ENCODE measurements at regions not wholly inside any gene's neighbourhood (a gene's known extent, or its start where the extent isn't known, plus 50 kb on each side); places are given as distances from the start of the nearest gene placed in this dataset.
"Not testable (repeated sequence)": the region's sequence is repeated elsewhere in the genome, so short reads cannot be mapped to it uniquely, and the experiment has no call there.

- Mint-ChIP-seq H3K36me3 (ENCODE audit: insufficient read depth, unreplicated experiment) (no peaks in the 10 kb centered on the region), H3K27ac (ENCODE audit: low read depth, unreplicated experiment) (no peak overlapping the region), H3K4me1 (ENCODE audit: insufficient read depth, unreplicated experiment) (no peaks in the 10 kb centered on the region), H3K9me3 (ENCODE audit: unreplicated experiment) (no peaks in the 10 kb centered on the region), H3K27me3 (ENCODE audit: insufficient read depth, unreplicated experiment) (peaks cover 62% of the 10 kb centered on the region), H3K4me3 (ENCODE audit: unreplicated experiment) (no peak overlapping the region)
- BruUV-seq (replicated peaks) = no TSS peak
- CTCF ChIA-PET = interaction anchor here (0.8 kb wide), 1 partner anchor 23 kb away, joined by 5 read pairs; no protein-coding TSS in a partner anchor
- peak; percentile 34 for DNase-seq (ENCODE audit: unreplicated experiment)
- POLR2A ChIA-PET = no interaction called here
- TF ChIP-seq CTCF (IDR thresholded peaks at IDR 0.05; ENCODE audit: unreplicated experiment) = no peak
- intact Hi-C loops (cut with micrococcal nuclease) = no loop called here
Observed at GRCh38 chr9:124149992-124150391, 107.8 kb upstream of the NEK6 start.

GRCh38 chr9:124163760-124164255 is 93.9 kb upstream of the NEK6 start:
- H3K4me1 Mint-ChIP-seq (ENCODE audit: insufficient read depth, unreplicated experiment) = no peaks in the 10 kb centered on the region
- ChIA-PET POLR2A (no interaction called here), CTCF (interaction anchor here (0.7 kb wide), 1 partner anchor 37 kb away, joined by 3 read pairs; no protein-coding TSS in a partner anchor)
- no peaks in the 10 kb centered on the region for H3K36me3 Mint-ChIP-seq (ENCODE audit: insufficient read depth, unreplicated experiment)
- BruUV-seq (replicated peaks) = no TSS peak
- no peak overlapping the region for H3K4me3 Mint-ChIP-seq (ENCODE audit: unreplicated experiment)
- TF ChIP-seq CTCF (IDR thresholded peaks at IDR 0.05; ENCODE audit: unreplicated experiment) = no peak
- H3K9me3 Mint-ChIP-seq (ENCODE audit: unreplicated experiment) = no peaks in the 10 kb centered on the region
- no peak overlapping the region for H3K27ac Mint-ChIP-seq (ENCODE audit: low read depth, unreplicated experiment)
- H3K27me3 Mint-ChIP-seq (ENCODE audit: insufficient read depth, unreplicated experiment) = peaks cover 85% of the 10 kb centered on the region
- intact Hi-C loops (cut with micrococcal nuclease) = no loop called here
- no peak for DNase-seq (ENCODE audit: unreplicated experiment)

GRCh38 chr9:124164811-124165210 is 92.9 kb upstream of the NEK6 start:
- no peak for TF ChIP-seq CTCF (IDR thresholded peaks at IDR 0.05; ENCODE audit: unreplicated experiment)
- peaks cover 95% of the 10 kb centered on the region for H3K27me3 Mint-ChIP-seq (ENCODE audit: insufficient read depth, unreplicated experiment)
- no peak overlapping the region for H3K27ac Mint-ChIP-seq (ENCODE audit: low read depth, unreplicated experiment)
- peak; percentile 25 for DNase-seq (ENCODE audit: unreplicated experiment)
- H3K4me1 Mint-ChIP-seq (ENCODE audit: insufficient read depth, unreplicated experiment) = no peaks in the 10 kb centered on the region
- no peaks in the 10 kb centered on the region for H3K9me3 Mint-ChIP-seq (ENCODE audit: unreplicated experiment)
- ChIA-PET POLR2A (no interaction called here), CTCF (no interaction called here)
- intact Hi-C loops (cut with micrococcal nuclease) = no loop called here
- no TSS peak for BruUV-seq (replicated peaks)
- H3K4me3 Mint-ChIP-seq (ENCODE audit: unreplicated experiment) = no peak overlapping the region
- H3K36me3 Mint-ChIP-seq (ENCODE audit: insufficient read depth, unreplicated experiment) = no peaks in the 10 kb centered on the region

GRCh38 chr9:124174433-124174832 is 83.3 kb upstream of the NEK6 start:
- no TSS peak for BruUV-seq (replicated peaks)

GRCh38 chr9:124177522-124177921 is 80.2 kb upstream of the NEK6 start:
- H3K9me3 Mint-ChIP-seq (ENCODE audit: unreplicated experiment); intact Hi-C loops (cut with micrococcal nuclease); H3K4me3 Mint-ChIP-seq (ENCODE audit: unreplicated experiment); POLR2A ChIA-PET; H3K27ac Mint-ChIP-seq (ENCODE audit: low read depth, unreplicated experiment); DNase-seq (ENCODE audit: unreplicated experiment); CTCF ChIA-PET; BruUV-seq (replicated peaks); H3K4me1 Mint-ChIP-seq (ENCODE audit: insufficient read depth, unreplicated experiment); H3K36me3 Mint-ChIP-seq (ENCODE audit: insufficient read depth, unreplicated experiment): not testable (repeated sequence)
- peaks cover 90% of the 10 kb centered on the region for H3K27me3 Mint-ChIP-seq (ENCODE audit: insufficient read depth, unreplicated experiment)

More at GRCh38 chr9:124174433-124174832, 83.3 kb upstream of the NEK6 start:
- Mint-ChIP-seq H3K36me3 (ENCODE audit: insufficient read depth, unreplicated experiment) (no peaks in the 10 kb centered on the region), H3K4me1 (ENCODE audit: insufficient read depth, unreplicated experiment) (no peaks in the 10 kb centered on the region), H3K9me3 (ENCODE audit: unreplicated experiment) (no peaks in the 10 kb centered on the region), H3K27me3 (ENCODE audit: insufficient read depth, unreplicated experiment) (peaks cover 90% of the 10 kb centered on the region), H3K27ac (ENCODE audit: low read depth, unreplicated experiment) (no peak overlapping the region), H3K4me3 (ENCODE audit: unreplicated experiment) (no peak overlapping the region)
- DNase-seq (ENCODE audit: unreplicated experiment) = no peak
- TF ChIP-seq CTCF (IDR thresholded peaks at IDR 0.05; ENCODE audit: unreplicated experiment) = no peak
- ChIA-PET POLR2A (interaction anchor here (0.6 kb wide), 1 partner anchor 477 kb away, joined by 4 read pairs; no protein-coding TSS in a partner anchor), CTCF (interaction anchor here (0.7 kb wide), 1 partner anchor 15 kb away, joined by 3 read pairs; no protein-coding TSS in a partner anchor)
- intact Hi-C loops (cut with micrococcal nuclease) = no loop called here
